Calu3 (cell line): ENCODE measurements at regions not wholly inside any gene's neighbourhood (a gene's known extent, or its start where the extent isn't known, plus 50 kb on each side); places are given as distances from the start of the nearest gene placed in this dataset.

Source experiments
- BruUV-seq: library from RNA; stranded (reverse); fragments of 400-500 nt; replicated peaks from 2 replicates; lab custom pipeline; 2021; lab: Mats Ljungman, UMichigan
- CTCF ChIA-PET: fragments of 300-600 bp; sonication (Branson Sonifier 250); formaldehyde crosslinking; loops from one replicate; lab custom pipeline; 2022; ENCODE audit warnings: antibody characterized with exemption; lab: Charles Lee
- DNase-seq: peaks from one replicate; pipeline ENCODE4 v3.0.0; 2022
- H3K27ac Mint-ChIP-seq: one replicate; pipeline ENCODE4 v1.8.0; 2022; ENCODE audit warnings: mixed read lengths; ENCODE audit not compliant: unreplicated experiment
- H3K27me3 Mint-ChIP-seq: one replicate; pipeline ENCODE4 v1.8.0; 2022; ENCODE audit warnings: mixed read lengths; ENCODE audit not compliant: unreplicated experiment
- H3K36me3 Mint-ChIP-seq: one replicate; pipeline ENCODE4 v1.8.0; 2022; ENCODE audit warnings: mild to moderate bottlenecking, moderate library complexity, mixed read lengths; ENCODE audit not compliant: insufficient read depth, unreplicated experiment
- H3K4me1 Mint-ChIP-seq: one replicate; pipeline ENCODE4 v1.8.0; 2022; ENCODE audit warnings: mild to moderate bottlenecking, low read depth, mixed read lengths; ENCODE audit not compliant: unreplicated experiment
- H3K4me3 Mint-ChIP-seq: one replicate; pipeline ENCODE4 v1.8.0; 2022; ENCODE audit warnings: mild to moderate bottlenecking, low read depth, moderate library complexity, mixed read lengths; ENCODE audit not compliant: unreplicated experiment
- H3K9me3 Mint-ChIP-seq: one replicate; pipeline ENCODE4 v1.8.0; 2022; ENCODE audit warnings: low read depth, mixed read lengths; ENCODE audit not compliant: unreplicated experiment
- CTCF ChIP-seq: fragments of 200-600 bp; IDR thresholded peaks from one replicate; pipeline ENCODE4 v1.8.0; 2022; ENCODE audit warnings: antibody characterized with exemption; ENCODE audit not compliant: unreplicated experiment
- intact Hi-C: fragments of 100-400 bp; cut with micrococcal nuclease; formaldehyde crosslinking; loops from one replicate; pipeline ENCODE4 v1.10.0; 2022; ENCODE audit not compliant: unreplicated experiment

DNA sequence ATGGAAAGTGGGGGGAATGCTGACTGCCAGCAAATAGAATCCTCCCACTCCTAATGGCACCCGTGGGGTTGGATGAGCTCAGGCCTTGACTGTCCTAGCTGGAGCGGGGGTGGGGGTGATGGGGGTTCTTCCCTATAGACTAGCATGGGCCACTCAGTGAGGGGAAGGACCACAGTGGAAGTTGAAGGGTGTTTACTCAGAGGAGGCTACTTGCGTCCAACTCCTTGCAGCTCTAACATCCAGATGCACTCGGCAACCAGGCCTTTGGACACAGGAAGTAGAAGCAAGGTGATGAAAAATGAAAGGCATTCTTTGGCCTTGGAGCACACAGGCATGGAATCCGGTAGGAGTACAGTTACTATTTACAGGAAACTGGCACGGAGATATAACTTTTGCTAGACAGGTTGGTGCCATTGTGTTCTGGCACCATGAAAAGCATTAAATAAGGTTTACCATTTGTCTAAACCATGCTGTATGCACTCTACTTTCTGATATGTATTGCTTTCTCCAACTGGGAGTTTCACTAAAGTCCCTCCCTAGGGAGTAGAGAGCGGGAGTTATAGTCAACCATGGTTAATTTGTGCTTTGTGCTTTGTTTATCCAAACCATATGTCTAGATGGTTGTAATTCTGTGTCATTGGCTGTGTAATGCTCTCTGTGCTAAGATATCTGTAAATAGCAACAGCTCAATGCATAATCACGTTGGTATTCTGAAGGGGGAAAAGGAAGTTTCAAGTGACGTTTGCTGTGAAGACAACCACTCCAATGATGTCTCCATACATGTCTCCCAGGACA, 125.3 kb downstream of the TSHZ3 start:
- no peak overlapping the region for H3K27ac Mint-ChIP-seq
- intact Hi-C loops: no loop called here
- BruUV-seq: no TSS peak
- no peak overlapping the region for H3K4me3 Mint-ChIP-seq
- no peak for TF ChIP-seq CTCF
- DNase-seq: no peak
- peaks cover 18% of the 10 kb centered on the region for H3K9me3 Mint-ChIP-seq
- no peaks in the 10 kb centered on the region for H3K36me3 Mint-ChIP-seq
- no peaks in the 10 kb centered on the region for H3K4me1 Mint-ChIP-seq
- CTCF ChIA-PET: no interaction called here
- no peaks in the 10 kb centered on the region for H3K27me3 Mint-ChIP-seq

- Mint-ChIP-seq H3K36me3 (no peaks in the 10 kb centered on the region), H3K9me3 (peaks cover 11% of the 10 kb centered on the region), H3K27ac (no peak overlapping the region), H3K27me3 (no peaks in the 10 kb centered on the region), H3K4me3 (no peak overlapping the region), H3K4me1 (no peaks in the 10 kb centered on the region)
- CTCF ChIA-PET: no interaction called here
- TF ChIP-seq CTCF: no peak
- intact Hi-C loops: no loop called here
- no peak for DNase-seq
- BruUV-seq: no TSS peak
These were observed 128.7 kb downstream of the TSHZ3 start for GRCh38 chr19:31220540-31220939.

DNA sequence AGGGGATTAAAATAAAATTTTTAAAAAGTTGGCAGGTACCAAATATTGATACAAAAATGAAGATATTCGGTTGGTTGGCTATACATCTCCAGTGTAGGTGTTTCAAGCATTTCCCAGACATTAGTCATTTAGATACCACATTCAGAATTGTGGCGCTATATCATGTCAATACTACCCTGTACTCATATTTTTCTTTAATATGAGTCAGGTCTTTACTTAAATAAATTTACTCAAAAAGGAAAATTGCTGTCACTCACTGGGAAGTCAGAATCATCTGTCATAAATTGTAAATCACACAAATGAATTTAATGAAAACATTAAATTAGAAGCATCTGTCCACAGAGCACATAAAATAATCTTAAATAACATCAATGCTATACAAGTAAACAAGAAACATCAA, 134.2 kb downstream of the TSHZ3 start:
- Mint-ChIP-seq H3K36me3 (no peaks in the 10 kb centered on the region), H3K27me3 (no peaks in the 10 kb centered on the region), H3K4me1 (no peaks in the 10 kb centered on the region), H3K4me3 (no peak overlapping the region), H3K9me3 (peaks cover 11% of the 10 kb centered on the region), H3K27ac (no peak overlapping the region)
- intact Hi-C loops: no loop called here
- TF ChIP-seq CTCF: no peak
- no TSS peak for BruUV-seq
- DNase-seq: no peak
- CTCF ChIA-PET: no interaction called here

- Mint-ChIP-seq H3K27ac (no peak overlapping the region), H3K9me3 (peaks cover 15% of the 10 kb centered on the region), H3K4me1 (no peaks in the 10 kb centered on the region), H3K4me3 (no peak overlapping the region), H3K36me3 (no peaks in the 10 kb centered on the region), H3K27me3 (no peaks in the 10 kb centered on the region)
- CTCF ChIA-PET: no interaction called here
- intact Hi-C loops: no loop called here
- TF ChIP-seq CTCF: no peak
- no TSS peak for BruUV-seq
- DNase-seq: no peak
These were observed 135.2 kb downstream of the TSHZ3 start for GRCh38 chr19:31214086-31214485.
